Ovary (tissue), 7 donors: ENCODE measurements at regions not wholly inside any gene's neighbourhood (a gene's known extent, or its start where the extent isn't known, plus 50 kb on each side); places are given as distances from the start of the nearest gene placed in this dataset.

Experiments
- DNase-seq, 5 donors: peaks; one replicate each; pipeline ENCODE4 v3.0.0-alpha.2; 2019 to 2020
- H3K27ac ChIP-seq, 2 donors: fragments of 200-600 bp; one replicate each; pipeline versions ENCODE4 v1.5.1 to v1.8.0; 2019 to 2022
- H3K27me3 ChIP-seq: fragments of 200-600 bp; one replicate; pipeline ENCODE4 v1.8.0; 2022
- H3K36me3 ChIP-seq: fragments of 200-600 bp; sonication (generic); one replicate; pipeline ENCODE4 v1.5.1; 2019
- H3K4me1 ChIP-seq: one replicate; pipeline ENCODE4 v1.8.1; 2013; ENCODE audit warnings: mild to moderate bottlenecking, moderate library complexity; ENCODE audit not compliant: insufficient read depth
- H3K4me3 ChIP-seq: fragments of 200-600 bp; sonication (generic); one replicate; pipeline ENCODE4 v1.5.1; 2017
- H3K9me3 ChIP-seq, 2 donors: fragments of 200-600 bp in 1 of 2; sonication (generic) in 1 of 2; one replicate each; pipeline versions ENCODE4 v1.5.1 to v1.8.1; 2013 to 2019; ENCODE audit warnings: mild to moderate bottlenecking in 1 of 2, moderate library complexity in 1 of 2
- CTCF ChIP-seq, 3 donors: fragments of 450-650 bp in 2 of 3; fragments of 200-600 bp in 1 of 3; IDR thresholded peaks; one replicate each; pipeline versions ENCODE4 v1.5.1 to v1.8.0; 2016 to 2022; ENCODE audit warnings: antibody characterized with exemption in 3 of 3, mild to moderate bottlenecking in 1 of 3
- EP300 ChIP-seq: sonication (generic); formaldehyde crosslinking; IDR thresholded peaks from one replicate; pipeline ENCODE4 v1.6.1; 2017; ENCODE audit warnings: antibody characterized with exemption
- POLR2A ChIP-seq: fragments of 450-650 bp; IDR thresholded peaks from one replicate; pipeline ENCODE4 v1.6.1; 2017; ENCODE audit warnings: antibody characterized with exemption, mild to moderate bottlenecking, moderate library complexity
- WGBS, 3 donors: extraction: QIAGEN DNeasy Blood & Tissue Kit in 1 of 3; methylation state at CpG; one replicate each; pipeline versions ENCODE4 v1.1.5 to v1.1.7; 2013 to 2017; 5-methylcytosine and 5-hydroxymethylcytosine counted together
- intact Hi-C, 4 donors: fragments of 100-400 bp; cut with DNase I; formaldehyde crosslinking; loops; one replicate each; pipeline versions ENCODE4 v1.11.0 to v1.15.1; 2022 to 2023
- donor health status: DM: no; HTN: no; CAD: no; lungs with moderate emphysema.
- donor health status: DM: no; HTN: no; CAD: no.
- donor health status: Bipolar disorder and iron deficiency.
- donor health status: DM: no; HTN: no; CAD: no.
- donor health status: DM: yes; HTN: yes; CAD: no.

GRCh38 chr5:43859309-43859708 is 256.3 kb downstream of the NNT start:
- intact Hi-C loops = no loop called here
- no peaks in the 10 kb centered on the region for H3K36me3 ChIP-seq
- no peaks in the 10 kb centered on the region for H3K27me3 ChIP-seq
- H3K4me1 ChIP-seq = no peaks in the 10 kb centered on the region
- H3K27ac ChIP-seq = no peak overlapping the region
- DNase-seq = no peak
- H3K9me3 ChIP-seq = no peaks in the 10 kb centered on the region
- no peak for TF ChIP-seq EP300
- no peak for TF ChIP-seq POLR2A
- no peak for TF ChIP-seq CTCF (IDR thresholded peaks at IDR 0.05)
- H3K4me3 ChIP-seq = no peak overlapping the region

GRCh38 chr5:43855452-43855851 is 252.5 kb downstream of the NNT start:
- no peak for TF ChIP-seq EP300
- no peak for TF ChIP-seq CTCF (IDR thresholded peaks at IDR 0.05)
- TF ChIP-seq POLR2A = no peak
- Histone ChIP-seq H3K4me3 (no peak overlapping the region), H3K9me3 (no peaks in the 10 kb centered on the region), H3K36me3 (no peaks in the 10 kb centered on the region), H3K4me1 (no peaks in the 10 kb centered on the region), H3K27ac (no peak overlapping the region), H3K27me3 (no peaks in the 10 kb centered on the region)
- intact Hi-C loops = no loop called here
- no peak for DNase-seq
- 7 to 11% (median 9%) methylated on average over 5 of the region's 5 CpGs for WGBS, 3 donors

GRCh38 chr5:43854697-43855292 is 251.8 kb downstream of the NNT start:
- Histone ChIP-seq H3K27ac (no peak overlapping the region), H3K9me3 (no peaks in the 10 kb centered on the region), H3K4me3 (no peak overlapping the region), H3K36me3 (no peaks in the 10 kb centered on the region), H3K27me3 (no peaks in the 10 kb centered on the region), H3K4me1 (no peaks in the 10 kb centered on the region)
- no peak for DNase-seq
- intact Hi-C loops = no loop called here
- 69 to 81% (median 69%) methylated on average over 1 of the region's 1 CpG for WGBS, 3 donors
- TF ChIP-seq POLR2A (no peak), EP300 (no peak), CTCF (IDR thresholded peaks at IDR 0.05) (no peak)

- 82 to 90% (median 84%) methylated on average over 4 of the region's 4 CpGs for WGBS, 3 donors
- TF ChIP-seq EP300 (no peak), POLR2A (no peak), CTCF (IDR thresholded peaks at IDR 0.05) (no peak)
- no peaks in the 10 kb centered on the region for H3K27me3 ChIP-seq
- H3K36me3 ChIP-seq = no peaks in the 10 kb centered on the region
- no peaks in the 10 kb centered on the region for H3K9me3 ChIP-seq
- no peak overlapping the region for H3K27ac ChIP-seq
- no peak for DNase-seq
- no peaks in the 10 kb centered on the region for H3K4me1 ChIP-seq
- intact Hi-C loops = no loop called here
- H3K4me3 ChIP-seq = no peak overlapping the region
Measured at GRCh38 chr5:43852279-43852678, 249.3 kb downstream of the NNT start.
